Renal pelvis (tissue), 1 donor: ENCODE measurements at regions not wholly inside any gene's neighbourhood (a gene's known extent, or its start where the extent isn't known, plus 50 kb on each side); places are given as distances from the start of the nearest gene placed in this dataset.

Source experiments
- DNase-seq: peaks from one replicate; pipeline ENCODE4 v3.0.0-alpha.2; 2013

DNA sequence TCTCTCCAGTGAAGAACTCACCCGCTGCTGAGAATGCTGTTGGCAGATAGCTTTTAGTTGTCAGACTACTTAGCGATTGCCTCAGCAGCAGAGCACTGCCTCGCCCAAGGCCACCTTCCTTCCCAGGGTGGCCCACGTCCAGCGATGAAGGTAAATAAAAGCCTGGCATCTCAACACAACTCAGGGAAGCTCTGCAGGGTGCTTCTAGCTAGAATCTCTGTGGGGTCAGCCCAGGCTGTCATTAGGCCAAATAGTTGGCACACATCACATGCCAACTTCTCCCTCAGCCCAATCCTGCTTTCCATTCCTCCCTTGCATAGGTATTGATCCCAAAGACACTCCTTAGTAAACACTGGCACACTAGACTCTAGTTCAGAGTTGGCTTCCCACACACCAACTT, 368.1 kb upstream of the TMTC1 start:
- no peak for DNase-seq

DNA sequence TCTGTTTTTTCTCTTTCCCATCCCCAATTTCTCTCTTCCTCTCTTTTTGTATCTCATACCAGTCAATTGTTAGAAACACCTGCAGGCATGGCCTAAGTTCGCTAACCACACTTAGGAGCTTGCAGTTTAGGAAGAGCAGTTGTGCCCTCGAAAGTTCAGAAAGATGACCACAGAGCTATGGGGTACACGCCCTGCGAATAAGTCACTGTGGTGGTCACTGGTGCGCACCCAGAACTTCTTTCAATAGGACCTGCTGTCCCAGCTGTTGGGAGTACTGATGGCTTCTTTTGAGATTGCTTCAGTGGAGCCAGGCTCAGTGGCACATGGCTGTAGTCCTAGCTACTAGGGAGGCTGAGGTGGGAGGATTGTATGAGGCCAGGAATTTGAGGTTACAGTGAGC, 362.8 kb upstream of the TMTC1 start:
- DNase-seq, result no peak

DNA sequence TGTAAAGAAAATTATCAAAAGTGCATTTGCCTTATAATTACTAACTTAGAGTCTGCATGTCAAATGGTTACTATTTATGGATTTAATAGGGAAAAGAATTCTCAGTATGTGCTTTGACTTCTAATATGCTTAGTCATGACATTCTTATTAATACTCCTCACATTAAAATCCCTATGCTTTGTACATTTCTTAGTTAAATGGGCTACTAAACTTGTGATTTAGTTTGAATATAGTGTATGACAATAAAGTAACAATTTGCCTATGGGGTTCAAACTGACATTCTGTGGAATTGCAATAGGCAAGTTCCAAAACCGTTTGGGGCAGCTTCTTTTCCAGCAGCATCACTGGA, 361.9 kb upstream of the TMTC1 start:
- no peak for DNase-seq

DNA sequence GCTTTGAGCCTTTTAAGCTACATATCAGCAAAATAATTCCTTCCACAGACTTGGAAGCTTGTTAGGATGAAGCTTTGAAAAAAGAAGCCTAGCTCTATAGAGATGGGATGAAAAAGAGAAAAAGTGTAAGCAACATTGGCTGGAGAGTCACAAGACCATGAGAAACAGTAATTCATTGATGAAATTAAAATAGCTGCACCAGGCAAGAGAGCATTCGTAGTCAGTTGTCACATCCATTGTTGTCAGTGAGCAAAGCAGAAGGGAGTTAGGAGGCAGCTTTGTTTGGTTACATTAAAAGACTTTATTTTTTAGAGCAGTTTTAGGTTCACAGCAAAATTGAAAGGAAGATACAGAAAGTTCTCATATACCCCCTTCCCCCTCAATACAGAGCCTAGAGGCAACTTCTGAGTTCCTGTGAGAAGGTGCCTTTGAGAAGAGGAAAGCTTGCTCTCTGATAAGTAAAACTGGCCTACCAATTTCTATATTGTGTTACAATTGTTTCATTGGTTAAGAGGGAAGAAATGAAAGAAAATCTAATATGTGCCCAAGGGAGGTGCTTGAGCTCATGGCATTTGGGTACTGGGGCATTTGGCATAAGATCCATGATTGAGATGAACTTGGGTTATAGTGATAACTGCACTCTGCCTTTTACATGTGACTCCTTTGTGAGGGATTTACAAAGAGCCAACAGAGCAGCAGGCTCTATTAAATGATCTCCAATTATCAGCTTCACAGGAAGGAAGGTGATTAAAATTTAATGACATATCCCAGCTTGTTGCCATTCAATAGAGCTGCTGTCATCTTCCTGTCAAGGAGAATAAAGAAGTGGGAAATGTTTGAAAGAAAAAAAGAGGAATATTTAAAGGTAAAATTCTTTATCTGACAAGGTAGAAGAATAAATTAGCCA, 361.3 kb upstream of the TMTC1 start:
- DNase-seq, result no peak

DNA sequence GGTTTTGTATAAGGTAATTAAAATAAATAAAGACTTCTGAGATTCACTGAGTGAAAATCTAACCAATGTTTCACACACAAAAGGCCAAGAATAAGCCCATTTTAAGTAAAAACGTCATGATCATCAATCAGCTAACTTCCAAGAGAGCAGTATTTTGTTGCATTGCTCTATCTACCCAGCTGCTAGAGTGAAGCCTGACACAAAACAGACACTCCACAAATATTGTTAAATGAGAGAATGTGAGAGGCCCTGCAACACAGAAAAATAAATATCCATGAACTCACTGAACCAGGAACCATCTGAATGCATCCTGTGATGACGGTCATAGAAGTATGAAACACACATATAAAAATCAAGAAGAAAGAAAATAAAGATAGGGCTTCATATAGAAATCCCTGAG, 358.6 kb upstream of the TMTC1 start:
- no peak for DNase-seq

DNA sequence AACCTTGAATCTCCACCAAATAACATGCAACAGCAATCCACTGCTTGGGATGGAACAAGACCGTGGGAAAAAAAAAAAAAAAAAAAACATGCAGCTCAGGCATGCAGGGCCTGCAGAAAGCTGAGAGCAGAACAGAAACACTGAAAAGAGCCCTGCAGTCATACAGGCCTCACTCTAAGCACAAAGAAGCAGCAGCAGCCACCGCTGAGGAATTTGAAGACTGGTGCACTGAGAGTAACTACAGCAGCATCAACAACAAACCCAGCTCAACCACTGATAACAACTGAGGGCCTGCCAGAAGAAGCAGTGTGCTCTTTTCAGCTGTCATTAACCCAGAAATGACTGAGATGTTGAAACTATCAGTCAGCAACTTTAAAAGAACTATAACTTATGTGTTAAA, 354.7 kb upstream of the TMTC1 start:
- DNase-seq, result no peak

DNA sequence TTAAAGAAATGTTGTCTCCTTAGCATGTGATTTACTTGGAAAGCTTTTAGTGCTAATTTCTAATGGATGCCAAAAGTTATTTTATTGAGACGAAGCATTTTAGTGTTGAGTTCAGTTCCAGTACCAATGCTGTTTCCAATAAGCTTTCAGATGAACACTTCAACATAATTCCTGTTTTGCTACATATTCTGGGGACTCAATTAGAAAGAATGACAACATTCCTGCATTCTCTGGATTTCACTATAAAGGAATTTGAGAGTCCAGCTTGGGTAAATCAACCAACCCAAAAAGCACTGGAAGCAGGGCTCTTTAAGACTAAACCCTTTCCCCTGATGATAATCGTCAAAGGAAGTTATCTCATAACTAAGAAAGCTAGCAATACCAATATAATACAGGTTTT, 353.0 kb upstream of the TMTC1 start:
- no peak for DNase-seq

DNA sequence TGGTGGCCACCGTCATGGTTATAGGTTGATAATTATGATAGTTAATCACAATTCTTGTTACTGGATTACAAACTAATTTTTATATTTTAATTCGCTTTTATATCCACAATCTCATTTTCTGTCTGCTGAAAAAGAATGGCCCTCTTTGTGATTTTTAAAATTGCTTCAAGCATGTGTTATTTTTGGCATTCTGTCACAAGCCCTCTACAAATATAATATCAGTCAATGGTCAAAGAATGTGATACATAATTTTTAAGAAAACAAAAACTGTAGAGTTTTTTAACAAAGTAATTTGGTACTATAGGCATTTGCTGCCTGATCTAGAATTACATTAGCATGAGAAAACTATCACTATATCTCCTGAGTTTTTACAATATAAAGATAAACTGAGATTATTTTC, 352.0 kb upstream of the TMTC1 start:
- DNase-seq, result no peak

DNA sequence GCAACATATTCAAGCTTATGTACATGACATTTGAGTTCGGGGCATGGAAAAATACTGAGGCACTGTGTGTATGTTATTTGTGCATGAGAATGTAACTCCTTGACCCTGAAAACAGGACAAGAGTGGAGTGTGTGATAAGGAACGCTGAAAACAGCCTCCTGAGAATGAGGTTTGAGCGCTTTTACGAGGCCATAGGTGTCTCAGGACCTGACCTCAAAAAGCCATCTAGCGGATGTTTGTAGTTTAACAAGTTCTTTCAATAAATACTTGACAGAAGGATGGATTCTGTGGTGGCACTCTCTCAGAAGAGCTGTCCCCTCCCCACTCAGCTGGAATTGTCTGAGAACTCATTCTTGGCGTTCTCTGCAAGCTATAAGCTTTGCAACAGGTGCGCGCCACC, 350.5 kb upstream of the TMTC1 start:
- DNase-seq, result no peak

DNA sequence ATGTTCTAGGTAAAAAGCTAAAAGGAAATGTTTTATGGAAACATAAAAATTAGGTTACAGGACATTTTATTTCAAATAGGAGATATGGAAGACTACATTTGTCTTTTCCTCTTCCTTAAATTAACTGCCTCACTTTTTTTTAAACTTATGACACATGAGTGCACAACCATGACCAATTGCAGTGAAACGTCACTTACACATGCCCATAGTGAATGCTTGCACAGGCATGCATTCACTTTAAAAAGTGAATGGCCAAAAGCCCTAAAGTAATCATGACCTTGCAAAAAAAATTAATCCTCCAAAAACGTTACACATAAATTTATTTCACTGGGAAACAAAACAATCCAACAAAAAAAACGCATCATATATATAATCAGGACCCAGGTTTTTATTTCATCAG, 343.2 kb upstream of the TMTC1 start:
- DNase-seq, result no peak

DNA sequence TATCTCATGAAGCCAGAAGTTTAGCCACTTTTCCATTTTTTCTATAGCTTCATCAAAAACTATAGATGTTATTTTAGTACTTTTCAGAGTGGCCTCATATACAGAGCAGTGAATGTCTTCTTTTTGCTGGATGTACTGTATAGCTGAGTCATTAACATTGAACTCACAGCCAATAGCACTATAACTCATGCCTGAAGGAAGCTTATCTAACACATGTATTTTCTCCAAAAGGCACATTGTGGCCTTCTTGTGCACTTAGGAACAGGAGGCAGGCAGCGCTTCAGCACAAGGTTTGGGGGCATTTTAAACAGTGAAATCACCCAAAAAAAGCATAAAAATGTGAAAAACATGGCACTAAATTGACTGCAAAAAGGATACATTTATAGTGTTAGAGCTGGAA, 336.8 kb upstream of the TMTC1 start:
- no peak for DNase-seq

DNA sequence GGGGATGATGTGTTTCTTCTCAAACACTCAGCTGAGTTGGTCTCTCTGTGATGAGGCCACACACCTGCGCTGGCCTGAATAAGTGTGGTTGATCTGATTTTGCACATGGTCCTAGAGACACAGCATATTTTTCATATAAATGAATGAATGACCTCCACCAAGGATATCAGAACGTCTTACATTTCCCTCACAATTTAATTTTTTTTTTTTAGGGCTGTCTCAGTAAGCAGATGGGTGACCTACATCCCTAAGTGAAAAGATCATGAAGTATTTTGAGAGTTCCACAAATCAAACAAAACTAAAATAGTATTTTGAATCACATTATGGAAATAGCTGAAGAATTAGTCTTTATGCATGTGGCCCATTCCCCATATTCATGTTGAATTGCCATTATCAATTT, 333.7 kb upstream of the TMTC1 start:
- DNase-seq, result no peak

DNA sequence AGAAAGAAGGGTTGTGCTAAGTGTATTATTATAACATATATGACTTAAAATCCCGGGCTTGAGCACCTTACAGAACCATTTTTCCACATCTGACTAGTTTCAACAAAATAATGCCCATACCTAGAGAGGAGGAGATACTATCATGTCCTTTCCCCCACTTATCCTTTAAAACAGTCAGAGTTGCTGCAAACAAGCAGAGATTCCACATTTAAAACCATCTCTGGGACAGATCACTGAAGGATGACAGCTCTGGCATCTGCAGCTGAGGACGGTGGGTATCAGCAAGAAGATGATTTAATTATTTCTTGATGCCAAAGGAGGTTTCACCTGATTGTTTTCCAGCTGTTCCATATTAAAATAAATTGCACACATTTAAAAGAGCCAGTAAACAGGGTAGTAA, 328.0 kb upstream of the TMTC1 start:
- DNase-seq, result no peak

DNA sequence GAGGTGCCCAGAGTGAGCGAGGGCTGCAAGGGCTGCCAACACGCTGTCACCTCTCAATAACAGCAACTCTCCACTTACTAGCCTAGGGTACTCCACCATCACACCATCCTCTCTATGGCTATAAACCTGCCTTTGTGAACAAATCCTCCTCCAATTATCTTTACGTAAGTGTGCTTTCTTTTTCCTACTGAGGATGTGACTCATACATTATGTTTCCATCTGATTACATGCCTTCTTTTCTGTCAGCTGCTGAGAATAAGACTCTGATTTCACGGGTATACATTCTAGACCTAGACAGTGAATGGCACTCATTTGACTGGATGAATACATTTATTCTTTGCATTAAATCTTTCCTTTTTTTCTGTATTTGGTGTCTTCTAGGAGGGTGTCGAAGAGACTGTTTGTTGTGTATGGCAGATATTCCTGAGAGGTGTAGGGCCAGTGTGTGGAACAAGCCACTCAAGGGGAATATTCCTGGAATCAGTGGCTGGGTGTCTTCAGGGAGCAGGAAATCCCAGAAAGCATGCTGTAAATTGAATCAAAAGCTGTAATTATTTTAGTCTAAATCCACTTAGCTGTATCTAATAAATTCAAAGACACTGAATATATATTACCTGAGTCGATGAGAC, 327.3 kb upstream of the TMTC1 start:
- no peak for DNase-seq

DNA sequence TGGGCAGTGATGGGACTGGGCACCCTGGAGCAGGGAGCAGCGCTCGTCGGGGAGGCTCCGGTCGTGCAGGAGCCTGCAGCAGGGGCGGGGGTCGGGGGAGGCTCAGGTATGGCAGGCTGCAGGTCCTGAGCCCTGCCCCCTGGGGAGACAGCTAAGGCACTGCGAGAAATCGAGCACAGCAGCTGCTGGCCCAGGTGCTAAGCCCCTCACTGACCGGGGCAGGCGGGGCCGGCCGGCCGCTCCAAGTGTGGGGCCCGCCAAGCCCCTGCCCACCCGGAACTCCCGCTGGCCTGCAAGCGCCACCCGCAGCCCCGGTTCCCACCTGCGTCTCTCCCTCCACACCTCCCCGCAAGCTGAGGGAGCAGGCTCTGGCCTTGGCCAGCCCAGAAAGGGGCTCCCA, 326.8 kb upstream of the TMTC1 start:
- DNase-seq, result no peak

DNA sequence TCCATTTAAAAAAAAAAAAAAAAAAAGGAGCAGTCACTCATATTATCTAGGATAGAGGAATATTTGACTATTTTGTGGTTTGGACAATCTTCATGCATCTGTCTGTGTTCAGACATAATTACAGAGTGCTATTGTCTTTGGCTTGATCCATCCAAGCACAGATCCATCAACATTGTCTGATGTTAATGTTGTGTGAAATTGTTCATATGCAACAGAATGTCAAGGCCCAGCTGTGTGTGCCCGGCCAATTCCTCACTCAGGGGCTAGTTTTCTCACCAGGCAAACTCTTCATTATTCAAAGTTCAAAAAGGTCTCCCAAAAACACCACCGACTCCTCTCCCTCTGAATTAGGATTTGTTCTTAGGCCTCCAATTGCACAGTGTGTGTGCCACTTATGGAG, 324.9 kb upstream of the TMTC1 start:
- no peak for DNase-seq

DNA sequence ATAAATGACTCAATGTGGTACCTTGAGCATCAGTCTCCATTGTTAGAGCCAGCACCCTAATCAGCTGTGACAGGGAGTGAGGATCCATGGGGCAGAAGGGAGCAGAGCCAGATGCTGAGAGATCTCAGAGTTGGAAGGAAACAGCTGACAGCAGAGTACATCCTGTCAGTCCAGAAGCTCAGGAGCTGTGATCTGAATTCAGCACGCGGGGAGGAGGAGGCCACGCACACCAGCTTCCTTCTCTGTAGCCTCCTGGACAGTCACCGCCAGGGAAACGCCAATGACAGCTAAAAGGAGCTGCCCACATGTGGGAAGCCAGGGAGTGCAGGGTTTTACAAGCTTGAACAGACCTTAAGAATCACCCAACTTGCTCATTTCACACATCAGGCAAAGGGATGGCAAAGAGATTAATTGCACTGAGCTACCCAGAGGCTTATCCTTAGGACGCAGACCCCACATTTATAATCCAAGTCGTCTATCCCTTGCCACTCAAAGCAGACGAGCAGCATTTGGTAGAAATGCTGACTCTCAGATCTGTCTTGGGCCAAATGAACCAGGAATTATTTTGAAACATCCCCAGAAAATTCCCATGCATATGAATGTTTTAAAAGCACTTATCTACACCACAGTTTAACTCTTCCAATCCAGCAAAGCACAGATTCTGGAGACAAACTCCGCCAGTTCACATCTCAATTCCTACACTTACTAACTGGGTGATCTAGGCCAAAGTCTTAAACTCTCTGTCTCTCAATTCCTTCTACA, 322.6 kb upstream of the TMTC1 start:
- DNase-seq, result no peak

DNA sequence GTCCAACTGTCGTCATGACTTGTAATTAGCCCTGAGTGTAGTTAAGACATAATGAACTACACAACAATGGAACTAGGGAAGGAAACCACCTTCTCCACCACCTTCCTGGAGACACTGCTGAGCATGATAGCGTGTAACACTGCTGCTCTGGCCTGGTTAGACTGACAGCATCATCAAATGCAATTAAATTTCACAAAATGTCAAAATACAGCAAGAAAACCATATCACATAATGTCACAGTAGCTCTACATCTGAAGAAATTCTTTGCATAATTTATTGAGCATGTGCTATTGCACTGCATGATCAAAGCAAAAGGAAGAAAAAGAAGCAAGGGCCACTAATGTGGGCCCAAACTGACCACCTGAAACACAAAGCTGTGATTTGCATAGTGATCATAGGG, 321.8 kb upstream of the TMTC1 start:
- no peak for DNase-seq

DNA sequence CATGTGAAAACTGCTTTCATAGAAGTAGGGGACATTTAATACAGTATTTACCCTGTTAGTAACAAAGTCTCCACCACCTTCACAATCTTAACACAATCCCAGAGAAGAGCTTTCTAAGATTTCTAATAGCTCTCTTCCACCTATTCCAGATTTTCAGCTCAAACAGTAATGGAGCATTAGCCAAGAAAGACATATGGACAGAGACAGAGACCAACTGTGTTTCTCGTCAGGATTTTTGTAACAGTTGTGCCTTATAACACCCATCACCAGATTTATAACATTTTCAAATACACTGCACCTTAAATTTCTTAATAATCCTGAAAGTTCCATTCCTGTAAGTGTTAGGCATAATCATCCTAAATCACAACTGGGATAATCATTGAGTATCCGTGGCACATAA, 321.2 kb upstream of the TMTC1 start:
- no peak for DNase-seq

DNA sequence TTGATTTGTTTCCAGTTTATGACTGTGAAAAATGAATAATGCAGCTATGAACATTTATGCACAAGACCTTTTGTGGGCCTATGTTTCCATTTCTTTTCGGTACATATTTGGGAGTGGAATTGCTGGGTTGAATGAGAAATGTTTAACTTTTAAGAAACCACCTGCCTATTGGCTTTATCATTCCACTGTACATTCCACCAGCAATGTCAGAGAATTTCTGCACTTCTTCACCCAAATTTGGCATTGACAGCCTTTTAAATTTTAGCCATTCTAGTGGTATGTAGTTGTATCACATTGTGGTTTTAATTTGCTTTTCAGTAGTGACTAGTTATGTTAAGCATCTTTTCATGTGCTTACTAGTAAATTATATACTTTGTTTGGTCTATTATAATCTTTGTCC, 317.0 kb upstream of the TMTC1 start:
- DNase-seq, result no peak

DNA sequence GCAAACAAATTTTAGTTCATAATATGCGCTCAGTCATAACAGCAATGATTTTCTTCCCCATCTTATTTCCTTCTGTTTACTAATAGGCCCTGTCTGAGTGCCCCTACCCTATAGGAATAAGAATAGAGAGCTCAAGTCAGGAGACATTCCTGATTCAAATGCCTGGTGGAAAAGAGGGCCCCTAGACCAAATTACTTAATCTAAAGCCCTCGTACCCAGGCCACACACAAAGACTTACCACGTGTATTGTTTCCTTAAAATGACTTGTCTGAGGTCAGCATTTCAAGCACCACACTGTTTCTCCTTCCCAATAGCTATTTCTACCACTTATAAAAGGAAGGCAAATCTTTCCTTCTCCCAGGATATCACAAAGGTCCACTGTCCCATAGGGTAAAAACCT, 314.9 kb upstream of the TMTC1 start:
- no peak for DNase-seq

DNA sequence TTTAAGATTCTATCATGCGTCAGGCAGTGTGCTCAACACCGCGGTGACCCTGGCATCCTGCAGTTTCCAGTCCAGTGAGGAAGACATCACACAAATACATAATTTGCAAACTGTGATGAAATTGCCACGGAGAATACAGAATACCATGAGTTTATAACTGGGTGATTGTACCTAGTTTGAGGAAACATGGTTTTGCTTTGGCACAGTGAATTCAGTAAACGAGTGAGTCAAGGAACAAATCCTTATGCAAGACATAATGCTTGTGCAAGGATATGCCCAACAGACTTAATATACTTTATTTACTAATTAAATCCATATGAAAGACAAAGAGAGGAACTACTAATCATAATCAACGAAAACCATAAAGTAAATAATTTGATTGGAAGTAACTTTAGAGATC, 311.8 kb upstream of the TMTC1 start:
- DNase-seq, result no peak

DNA sequence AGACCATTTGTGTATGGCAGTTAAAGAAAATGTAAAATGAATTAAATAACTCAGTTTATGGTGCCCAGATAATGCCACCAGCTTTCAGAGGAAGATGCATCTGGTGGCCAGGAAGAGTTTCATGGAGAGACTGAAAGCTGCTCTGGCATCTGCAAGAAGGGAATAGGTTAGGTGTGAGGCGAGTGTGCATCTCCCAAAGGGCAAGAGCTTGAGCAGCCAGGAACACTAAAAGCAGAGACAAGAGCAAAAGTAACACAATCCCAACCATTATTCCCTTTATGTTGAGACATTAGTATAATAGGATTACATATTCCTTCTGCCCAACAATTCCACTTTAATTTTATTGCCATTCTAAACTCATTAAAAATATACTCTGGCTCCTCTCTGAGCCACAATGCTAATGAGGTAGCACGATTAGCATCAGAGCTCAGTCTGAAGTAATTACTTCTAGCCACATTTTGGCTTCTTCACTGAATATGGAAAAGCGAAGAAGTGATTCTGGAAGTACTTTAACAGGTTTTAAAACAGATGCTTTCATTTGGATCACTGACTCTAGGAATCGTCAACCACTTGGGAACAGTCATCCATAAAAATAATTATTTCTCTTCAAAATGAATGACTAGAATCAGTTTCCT, 309.4 kb upstream of the TMTC1 start:
- no peak for DNase-seq
